Neural progenitor cell (in vitro differentiated cells): ENCODE measurements at regions not wholly inside any gene's neighbourhood (a gene's known extent, or its start where the extent isn't known, plus 50 kb on each side); places are given as distances from the start of the nearest gene placed in this dataset.
A peak's percentile ranks its signal among the peaks of the same experiment; 100 is the strongest.

Experiments used
- DNase-seq: peaks from one replicate; pipeline ENCODE4 v3.0.0-alpha.2; 2016; ENCODE audit warnings: low spot score
- H2AFZ ChIP-seq: fragments of 200-600 bp; sonication (generic); replicated peaks from 2 replicates; pipeline ENCODE4 v1.6.1; 2016; ENCODE audit warnings: antibody characterized with exemption
- H3F3A ChIP-seq: fragments of 200-600 bp; sonication (generic); 2 replicates; pipeline ENCODE4 v1.6.1; 2016; ENCODE audit warnings: antibody characterized with exemption, low read depth
- H3K27ac ChIP-seq: fragments of 200-600 bp; sonication (generic); 2 replicates; pipeline ENCODE4 v1.5.1; 2016; ENCODE audit warnings: mild to moderate bottlenecking
- H3K27me3 ChIP-seq: fragments of 200-600 bp; sonication (generic); 2 replicates; pipeline ENCODE4 v1.6.1; 2016; ENCODE audit warnings: mild to moderate bottlenecking, moderate library complexity
- H3K36me3 ChIP-seq: fragments of 200-600 bp; sonication (generic); 2 replicates; pipeline ENCODE4 v1.5.1; 2016
- H3K4me1 ChIP-seq: fragments of 200-600 bp; sonication (generic); 2 replicates; pipeline ENCODE4 v1.6.1; 2016; ENCODE audit warnings: mixed run types
- H3K4me2 ChIP-seq: fragments of 200-600 bp; sonication (generic); 2 replicates; pipeline ENCODE4 v1.6.1; 2016
- H3K4me3 ChIP-seq: fragments of 200-600 bp; sonication (generic); 2 replicates; pipeline ENCODE4 v1.5.1; 2016
- H3K79me2 ChIP-seq: fragments of 200-600 bp; sonication (generic); 2 replicates; pipeline ENCODE4 v1.6.1; 2016; ENCODE audit warnings: low read depth
- H3K9ac ChIP-seq: fragments of 200-600 bp; sonication (generic); 2 replicates; pipeline ENCODE4 v1.6.1; 2016
- H3K9me3 ChIP-seq: fragments of 200-600 bp; sonication (generic); 2 replicates; pipeline ENCODE4 v1.5.1; 2016; ENCODE audit warnings: low read depth
- H4K20me1 ChIP-seq: fragments of 200-600 bp; sonication (generic); 2 replicates; pipeline ENCODE4 v1.6.1; 2016; ENCODE audit warnings: low read depth
- H3K27ac Mint-ChIP-seq: 3 replicates; pipeline ENCODE4 v1.8.0; 2021; ENCODE audit warnings: mixed read lengths
- H3K27me3 Mint-ChIP-seq: 2 replicates; pipeline ENCODE4 v1.8.0; 2022; ENCODE audit warnings: low read depth, mild to moderate bottlenecking, inconsistent platforms, moderate library complexity, mixed read lengths; ENCODE audit not compliant: insufficient read depth
- H3K36me3 Mint-ChIP-seq: 3 replicates; pipeline ENCODE4 v1.8.0; 2021; ENCODE audit warnings: mixed read lengths
- H3K4me1 Mint-ChIP-seq: 3 replicates; pipeline ENCODE4 v1.8.0; 2021; ENCODE audit warnings: mixed read lengths
- H3K4me3 Mint-ChIP-seq: 3 replicates; pipeline ENCODE4 v1.8.0; 2021; ENCODE audit warnings: mild to moderate bottlenecking, moderate library complexity, mixed read lengths
- H3K9me3 Mint-ChIP-seq: 3 replicates; pipeline ENCODE4 v1.8.0; 2020; ENCODE audit warnings: mixed read lengths
- CTCF ChIP-seq: fragments of 200-600 bp; sonication (generic); IDR thresholded peaks from 2 replicates; pipeline ENCODE4 v1.5.1; 2017; ENCODE audit warnings: antibody characterized with exemption, mild to moderate bottlenecking
- EZH2 ChIP-seq: fragments of 200-600 bp; sonication (generic); IDR thresholded peaks from 2 replicates; pipeline ENCODE4 v1.6.1; 2017; ENCODE audit warnings: antibody characterized with exemption, mild to moderate bottlenecking, moderate library complexity
- EZH2phosphoT487 ChIP-seq: fragments of 200-600 bp; sonication (generic); IDR thresholded peaks from 2 replicates; pipeline ENCODE4 v1.6.1; 2017; ENCODE audit warnings: antibody characterized with exemption

- Histone ChIP-seq H3K4me1 (peaks cover 3% of the 10 kb centered on the region), H3K4me2 (no peak overlapping the region), H2AFZ (peak overlapping the region; percentile 24), H3K4me3 (no peak overlapping the region), H3K9me3 (no peaks in the 10 kb centered on the region), H3K79me2 (no peaks in the 10 kb centered on the region), H4K20me1 (no peaks in the 10 kb centered on the region), H3F3A (no peaks in the 10 kb centered on the region), H3K36me3 (no peaks in the 10 kb centered on the region), H3K27me3 (no peaks in the 10 kb centered on the region), H3K27ac (no peak overlapping the region), H3K9ac (no peak overlapping the region)
- H3K36me3 Mint-ChIP-seq: no peaks in the 10 kb centered on the region
- no peak for DNase-seq
- no peaks in the 10 kb centered on the region for H3K4me1 Mint-ChIP-seq
- TF ChIP-seq EZH2phosphoT487: no peak
- no peak for TF ChIP-seq EZH2
- TF ChIP-seq CTCF: no peak
- no peak overlapping the region for H3K4me3 Mint-ChIP-seq
- H3K27ac Mint-ChIP-seq: no peak overlapping the region
- no peaks in the 10 kb centered on the region for H3K27me3 Mint-ChIP-seq
- H3K9me3 Mint-ChIP-seq: no peaks in the 10 kb centered on the region
Measured at GRCh38 chr13:81577601-81578195, 1236.8 kb upstream of the SPRY2 start.

- Mint-ChIP-seq H3K9me3 (no peaks in the 10 kb centered on the region), H3K27ac (no peak overlapping the region), H3K36me3 (no peaks in the 10 kb centered on the region), H3K4me1 (no peaks in the 10 kb centered on the region), H3K27me3 (no peaks in the 10 kb centered on the region), H3K4me3 (no peak overlapping the region)
- no peak for TF ChIP-seq EZH2
- TF ChIP-seq CTCF: no peak
- TF ChIP-seq EZH2phosphoT487: no peak
- no peak overlapping the region for H3K9ac ChIP-seq
- no peaks in the 10 kb centered on the region for H3K79me2 ChIP-seq
- H3K4me3 ChIP-seq: no peak overlapping the region
- no peaks in the 10 kb centered on the region for H3K36me3 ChIP-seq
- no peaks in the 10 kb centered on the region for H3K9me3 ChIP-seq
- H3K4me2 ChIP-seq: no peak overlapping the region
- H2AFZ ChIP-seq: no peak overlapping the region
- H3K27me3 ChIP-seq: no peaks in the 10 kb centered on the region
- H4K20me1 ChIP-seq: no peaks in the 10 kb centered on the region
- no peak for DNase-seq
- no peaks in the 10 kb centered on the region for H3F3A ChIP-seq
- no peaks in the 10 kb centered on the region for H3K4me1 ChIP-seq
- H3K27ac ChIP-seq: no peak overlapping the region
Measured at GRCh38 chr13:81568824-81569223, 1227.9 kb upstream of the SPRY2 start.

- H3K79me2 ChIP-seq: no peaks in the 10 kb centered on the region
- H3K27ac ChIP-seq: no peak overlapping the region
- Mint-ChIP-seq H3K9me3 (peaks cover under 1% of the 10 kb centered on the region), H3K36me3 (no peaks in the 10 kb centered on the region), H3K27ac (no peak overlapping the region), H3K4me1 (no peaks in the 10 kb centered on the region), H3K4me3 (no peak overlapping the region), H3K27me3 (no peaks in the 10 kb centered on the region)
- H3K4me1 ChIP-seq: no peaks in the 10 kb centered on the region
- H3K27me3 ChIP-seq: no peaks in the 10 kb centered on the region
- DNase-seq: no peak
- H2AFZ ChIP-seq: no peak overlapping the region
- no peaks in the 10 kb centered on the region for H4K20me1 ChIP-seq
- H3K9me3 ChIP-seq: no peaks in the 10 kb centered on the region
- no peak overlapping the region for H3K4me2 ChIP-seq
- TF ChIP-seq CTCF: no peak
- no peak for TF ChIP-seq EZH2phosphoT487
- no peak for TF ChIP-seq EZH2
- no peak overlapping the region for H3K4me3 ChIP-seq
- H3F3A ChIP-seq: no peaks in the 10 kb centered on the region
- no peak overlapping the region for H3K9ac ChIP-seq
- H3K36me3 ChIP-seq: no peaks in the 10 kb centered on the region
Measured at GRCh38 chr13:81565849-81566248, 1224.9 kb upstream of the SPRY2 start.
